Common myeloid progenitor, CD34-positive (primary cell): ENCODE measurements at regions not wholly inside any gene's neighbourhood (a gene's known extent, or its start where the extent isn't known, plus 50 kb on each side); places are given as distances from the start of the nearest gene placed in this dataset.
"Not testable (repeated sequence)": the region's sequence is repeated elsewhere in the genome, so short reads cannot be mapped to it uniquely, and the experiment has no call there.

Experiments used
- CTCF ChIA-PET: fragments of 350-600 bp; sonication (Branson Sonifier 250); formaldehyde crosslinking; loops from one replicate; lab custom pipeline; 2021; ENCODE audit warnings: antibody characterized with exemption; lab: Charles Lee
- POLR2A ChIA-PET: fragments of 350-600 bp; sonication (Branson Sonifier 250); formaldehyde crosslinking; loops from one replicate; lab custom pipeline; 2021; ENCODE audit warnings: antibody characterized with exemption; lab: Charles Lee
- DNase-seq, 3 donors: peaks; one replicate each; pipeline versions ENCODE4 v3.0.0 to v3.0.0-alpha.2; 2013
- H3K27ac ChIP-seq, 2 experiments: 1 replicate in 1 of 2; 2 replicates in 1 of 2; pipeline ENCODE4 v1.7.0; 2013; ENCODE audit warnings: inconsistent platforms in 2 of 2, low read length in 2 of 2, mild to moderate bottlenecking in 2 of 2, low read depth in 1 of 2, moderate library complexity in 1 of 2; ENCODE audit not compliant: severe bottlenecking in 2 of 2, insufficient read depth in 1 of 2, poor library complexity in 1 of 2
- H3K27me3 ChIP-seq, 5 experiments: replicated peaks in 2 of 5; 1 replicate in 3 of 5; 2 replicates in 2 of 5; pipeline versions ENCODE4 v1.6.1 to v1.7.0; 2013; ENCODE audit warnings: low read length in 4 of 5, mild to moderate bottlenecking in 2 of 5, moderate library complexity in 2 of 5, inconsistent platforms in 1 of 5; ENCODE audit not compliant: insufficient read depth in 5 of 5, control insufficient read depth in 4 of 5
- H3K36me3 ChIP-seq, 4 experiments: 1 replicate in 2 of 4; 2 replicates in 2 of 4; pipeline versions ENCODE4 v1.6.1 to v1.7.0; 2013; ENCODE audit warnings: low read length in 3 of 4, control low read depth in 1 of 4, mild to moderate bottlenecking in 1 of 4; ENCODE audit not compliant: control insufficient read depth in 4 of 4, insufficient read depth in 4 of 4
- H3K4me1 ChIP-seq, 4 experiments: 1 replicate in 3 of 4; 2 replicates in 1 of 4; pipeline versions ENCODE4 v1.6.1 to v1.7.1; 2013; ENCODE audit warnings: low read length in 3 of 4, mild to moderate bottlenecking in 3 of 4, control low read depth in 1 of 4, inconsistent platforms in 1 of 4, moderate library complexity in 1 of 4; ENCODE audit not compliant: control insufficient read depth in 4 of 4, insufficient read depth in 4 of 4; ENCODE audit errors: control extremely low read depth in 1 of 4
- H3K4me3 ChIP-seq, 7 experiments: 1 replicate in 4 of 7; 2 replicates in 3 of 7; pipeline versions ENCODE4 v1.5.1 to v1.7.0; 2013; ENCODE audit warnings: mild to moderate bottlenecking in 7 of 7, low read length in 6 of 7, moderate library complexity in 6 of 7, inconsistent platforms in 2 of 7, low read depth in 2 of 7, control low read depth in 1 of 7; ENCODE audit not compliant: insufficient read depth in 4 of 7, control insufficient read depth in 1 of 7; ENCODE audit errors: extremely low read depth in 1 of 7
- H3K9me3 ChIP-seq, 5 experiments: 1 replicate in 4 of 5; 2 replicates in 1 of 5; pipeline versions ENCODE4 v1.6.1 to v1.7.1; 2013; ENCODE audit warnings: low read length in 4 of 5, mild to moderate bottlenecking in 2 of 5, inconsistent platforms in 1 of 5, low read depth in 1 of 5, moderate library complexity in 1 of 5; ENCODE audit not compliant: control insufficient read depth in 4 of 5, insufficient read depth in 2 of 5; ENCODE audit errors: control extremely low read depth in 1 of 5
- WGBS: methylation state at CpG from one replicate; pipeline ENCODE4 v1.1.5; 2013; ENCODE audit not compliant: insufficient coverage; 5-methylcytosine and 5-hydroxymethylcytosine counted together

DNA sequence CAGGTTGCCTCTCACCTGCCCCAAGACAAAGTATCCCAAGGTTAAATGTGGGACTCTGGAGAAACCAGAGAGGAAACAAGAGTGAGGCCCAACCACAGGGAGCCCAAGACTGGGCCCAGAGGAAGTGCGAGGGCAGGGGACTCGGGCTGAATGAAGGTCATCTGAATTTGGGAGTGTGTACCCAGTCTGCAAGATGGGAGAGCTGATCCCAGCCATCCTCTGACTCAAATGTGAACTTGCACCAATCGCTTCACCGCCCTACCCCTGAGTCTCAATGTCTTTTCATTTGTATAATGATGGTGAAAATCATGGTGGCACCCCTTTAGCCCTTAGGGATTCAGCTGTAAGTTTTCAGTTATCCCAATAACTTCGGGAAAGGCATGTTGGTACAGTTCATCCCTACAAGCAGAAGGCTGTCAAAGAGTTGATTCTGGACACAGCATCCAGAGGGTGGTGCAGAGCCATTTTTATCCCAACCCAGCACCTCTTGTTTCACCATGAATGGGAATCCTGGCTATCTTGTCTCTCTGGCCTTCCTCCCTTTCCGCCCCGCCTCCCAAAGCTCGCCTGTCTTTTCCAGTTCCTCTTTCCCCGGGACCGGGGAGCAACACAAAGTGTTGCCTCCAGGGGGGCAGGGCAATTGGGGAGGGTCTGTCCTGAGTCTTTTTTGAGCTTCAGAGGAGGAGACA is 123.4 kb downstream of the NUFIP1 start:
- WGBS, result 78% methylated on average over 8 of the region's 10 CpGs
- H3K36me3 ChIP-seq, result no peaks in the 10 kb centered on the region
- H3K9me3 ChIP-seq, result no peaks in the 10 kb centered on the region
- no peaks in the 10 kb centered on the region for H3K4me1 ChIP-seq
- no peaks in the 10 kb centered on the region for H3K27me3 ChIP-seq
- ChIA-PET POLR2A (no interaction called here), CTCF (no interaction called here)
- DNase-seq, result no peak
- no peak overlapping the region for H3K4me3 ChIP-seq
- no peak overlapping the region for H3K27ac ChIP-seq

DNA sequence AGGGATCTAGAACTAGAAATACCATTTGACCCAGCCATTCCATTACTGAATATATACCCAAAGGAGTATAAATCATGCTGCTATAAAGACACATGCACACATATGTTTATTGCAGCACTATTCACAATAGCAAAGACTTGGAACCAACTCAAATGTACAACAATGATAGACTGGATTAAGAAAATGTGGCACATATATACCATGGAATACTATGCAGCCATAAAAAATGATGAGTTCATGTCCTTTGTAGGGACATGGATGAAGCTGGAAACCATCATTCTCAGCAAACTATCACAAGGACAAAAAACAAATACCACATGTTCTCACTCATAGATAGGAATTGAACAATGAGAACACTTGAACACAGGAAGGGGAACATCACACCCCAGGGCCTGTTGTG is 125.6 kb downstream of the NUFIP1 start:
- H3K27me3 ChIP-seq, H3K36me3 ChIP-seq, H3K4me3 ChIP-seq, POLR2A ChIA-PET, H3K4me1 ChIP-seq, CTCF ChIA-PET, DNase-seq, H3K27ac ChIP-seq, H3K9me3 ChIP-seq: not testable (repeated sequence)

GRCh38 chr13:44860454-44860853 is 128.8 kb downstream of the NUFIP1 start:
- Histone ChIP-seq H3K27ac (no peak overlapping the region), H3K4me1 (no peaks in the 10 kb centered on the region), H3K9me3 (no peaks in the 10 kb centered on the region), H3K36me3 (no peaks in the 10 kb centered on the region), H3K27me3 (no peaks in the 10 kb centered on the region), H3K4me3 (no peak overlapping the region)
- ChIA-PET POLR2A (no interaction called here), CTCF (no interaction called here)
- no peak for DNase-seq
- 100% methylated on average over 1 of the region's 2 CpGs for WGBS

- ChIA-PET CTCF (interaction anchor here (1.8 kb wide), 1 partner anchor 10 kb away, joined by 3 read pairs; no protein-coding TSS in a partner anchor), POLR2A (no interaction called here)
- WGBS, result 100% methylated on average over 3 of the region's 8 CpGs
- no peak for DNase-seq
- Histone ChIP-seq H3K27ac (no peak overlapping the region), H3K4me1 (no peaks in the 10 kb centered on the region), H3K4me3 (no peak overlapping the region), H3K36me3 (no peaks in the 10 kb centered on the region), H3K27me3 (no peaks in the 10 kb centered on the region), H3K9me3 (no peaks in the 10 kb centered on the region)
Observed at GRCh38 chr13:44857736-44858135, 131.5 kb downstream of the NUFIP1 start.

GRCh38 chr13:44857061-44857460 is 132.2 kb downstream of the NUFIP1 start:
- ChIA-PET POLR2A (no interaction called here), CTCF (interaction anchor here (1.8 kb wide), 1 partner anchor 11 kb away, joined by 3 read pairs; no protein-coding TSS in a partner anchor)
- Histone ChIP-seq H3K4me3 (no peak overlapping the region), H3K4me1 (no peaks in the 10 kb centered on the region), H3K9me3 (no peaks in the 10 kb centered on the region), H3K27ac (no peak overlapping the region), H3K36me3 (no peaks in the 10 kb centered on the region), H3K27me3 (no peaks in the 10 kb centered on the region)
- 100% methylated on average over 2 of the region's 4 CpGs for WGBS
- no peak for DNase-seq

DNA sequence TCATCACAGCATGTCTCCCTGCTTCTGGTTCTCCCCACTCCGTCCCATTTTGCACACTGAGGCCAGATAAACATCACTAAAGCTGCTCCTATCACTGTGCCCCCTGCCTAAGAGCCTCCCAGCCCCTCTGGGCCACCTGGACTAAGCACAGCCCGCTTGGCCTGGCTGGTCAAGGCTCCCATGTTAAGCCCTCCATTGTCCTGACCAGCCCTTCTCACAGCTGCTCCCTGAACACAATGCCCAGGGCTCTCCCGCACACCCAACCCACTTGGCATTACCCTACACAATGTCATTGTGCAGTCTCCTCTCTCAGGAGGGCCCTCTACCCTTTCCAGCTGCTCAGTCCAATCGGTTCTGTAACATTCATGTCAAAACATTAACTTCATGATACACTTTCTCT is 133.4 kb downstream of the NUFIP1 start:
- Histone ChIP-seq H3K27me3 (no peaks in the 10 kb centered on the region), H3K36me3 (no peaks in the 10 kb centered on the region), H3K27ac (no peak overlapping the region), H3K9me3 (no peaks in the 10 kb centered on the region), H3K4me1 (no peaks in the 10 kb centered on the region), H3K4me3 (no peak overlapping the region)
- WGBS, result 94% methylated on average over 4 of the region's 4 CpGs
- CTCF ChIA-PET, result no interaction called here
- POLR2A ChIA-PET, result no interaction called here
- no peak for DNase-seq

DNA sequence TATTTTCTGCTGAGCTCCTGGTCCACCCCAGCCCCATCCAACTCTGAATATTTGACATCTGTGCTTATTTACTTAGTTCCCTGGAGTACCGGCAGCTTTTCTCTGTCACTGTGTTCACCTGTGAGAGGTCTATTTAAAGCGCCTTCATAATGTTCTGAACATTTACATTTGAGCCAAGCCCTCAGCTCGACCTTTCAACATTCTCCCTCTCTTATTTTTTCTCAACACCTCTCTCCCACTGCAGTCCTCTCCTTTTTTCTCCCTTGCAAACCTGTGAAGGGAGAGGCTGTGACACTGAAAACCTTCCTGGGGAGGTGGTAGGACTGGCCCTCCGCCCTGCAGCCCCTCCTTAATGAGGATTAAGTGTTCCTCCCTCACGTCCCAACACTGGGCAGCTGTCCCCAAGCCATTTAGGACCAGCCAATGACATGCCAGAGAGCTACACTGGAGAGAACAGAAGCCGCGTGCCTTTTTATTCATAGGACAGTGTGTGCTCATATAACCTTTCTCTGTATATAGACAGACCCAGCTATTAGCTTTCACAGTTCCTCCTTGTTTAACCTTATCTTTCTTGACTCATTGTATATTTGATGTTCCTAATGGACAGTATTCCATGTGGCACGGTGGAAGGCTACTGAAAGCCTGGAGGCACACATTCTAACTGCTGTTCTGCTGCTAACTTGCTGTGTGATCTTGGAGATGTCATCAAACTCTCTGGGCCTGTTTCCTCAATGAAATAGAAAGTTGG is 134.8 kb downstream of the NUFIP1 start:
- Histone ChIP-seq H3K27me3 (no peaks in the 10 kb centered on the region), H3K4me1 (no peaks in the 10 kb centered on the region), H3K27ac (no peak overlapping the region), H3K9me3 (no peaks in the 10 kb centered on the region), H3K4me3 (no peak overlapping the region), H3K36me3 (no peaks in the 10 kb centered on the region)
- WGBS, result 90% methylated on average over 5 of the region's 8 CpGs
- DNase-seq, result no peak
- ChIA-PET POLR2A (no interaction called here), CTCF (no interaction called here)
